WERI-Rb-1 (cell line): ENCODE measurements at regions not wholly inside any gene's neighbourhood (a gene's known extent, or its start where the extent isn't known, plus 50 kb on each side); places are given as distances from the start of the nearest gene placed in this dataset.

Experiments used
- DNase-seq: peaks from one replicate; pipeline ENCODE4 v3.0.0-alpha.2; 2020
- H3K27ac ChIP-seq: fragments of 250-450 bp; sonication (Bioruptor Pico); 2 replicates; pipeline ENCODE4 v1.5.1; 2020; ENCODE audit warnings: mild to moderate bottlenecking, moderate library complexity
- H3K27me3 ChIP-seq: fragments of 250-450 bp; sonication (Bioruptor Pico); 2 replicates; pipeline ENCODE4 v1.5.1; 2021; ENCODE audit warnings: mild to moderate bottlenecking, low read depth, moderate library complexity; ENCODE audit not compliant: insufficient read depth, severe bottlenecking
- H3K36me3 ChIP-seq: fragments of 250-450 bp; sonication (Bioruptor Pico); 2 replicates; pipeline ENCODE4 v1.5.1; 2020; ENCODE audit warnings: mild to moderate bottlenecking, moderate library complexity
- H3K4me3 ChIP-seq: 2 replicates; pipeline ENCODE4 v1.5.1; 2011; ENCODE audit warnings: low read depth, mild to moderate bottlenecking, control low read depth, low read length
- H3K9me3 ChIP-seq: fragments of 250-450 bp; sonication (Bioruptor Pico); 2 replicates; pipeline ENCODE4 v1.5.1; 2021; ENCODE audit warnings: mild to moderate bottlenecking, moderate library complexity; ENCODE audit not compliant: severe bottlenecking
- CTCF ChIP-seq: IDR thresholded peaks from 2 replicates; pipeline ENCODE4 v1.5.1; 2011; ENCODE audit warnings: low read depth, mild to moderate bottlenecking, control low read depth, inconsistent platforms, low read length

- no peak for DNase-seq
- no peaks in the 10 kb centered on the region for H3K36me3 ChIP-seq
- H3K9me3 ChIP-seq: no peaks in the 10 kb centered on the region
- H3K4me3 ChIP-seq: no peak overlapping the region
- H3K27me3 ChIP-seq: no peaks in the 10 kb centered on the region
- no peak overlapping the region for H3K27ac ChIP-seq
- TF ChIP-seq CTCF: no peak
Observed at GRCh38 chr9:16282718-16283117, 587.8 kb downstream of the BNC2 start.

- H3K9me3 ChIP-seq: no peaks in the 10 kb centered on the region
- no peak overlapping the region for H3K4me3 ChIP-seq
- H3K36me3 ChIP-seq: no peaks in the 10 kb centered on the region
- no peak overlapping the region for H3K27ac ChIP-seq
- no peaks in the 10 kb centered on the region for H3K27me3 ChIP-seq
- no peak for TF ChIP-seq CTCF
- no peak for DNase-seq
Observed at GRCh38 chr9:16286160-16286559, 584.3 kb downstream of the BNC2 start.

GRCh38 chr9:16289639-16290038, 580.8 kb downstream of the BNC2 start:
- DNase-seq: no peak
- Histone ChIP-seq H3K4me3 (no peak overlapping the region), H3K27me3 (no peaks in the 10 kb centered on the region), H3K36me3 (no peaks in the 10 kb centered on the region), H3K9me3 (no peaks in the 10 kb centered on the region), H3K27ac (no peak overlapping the region)
- no peak for TF ChIP-seq CTCF

GRCh38 chr9:16290169-16290568, 580.3 kb downstream of the BNC2 start:
- no peak for TF ChIP-seq CTCF
- DNase-seq: no peak
- Histone ChIP-seq H3K27ac (no peak overlapping the region), H3K9me3 (no peaks in the 10 kb centered on the region), H3K27me3 (no peaks in the 10 kb centered on the region), H3K36me3 (no peaks in the 10 kb centered on the region), H3K4me3 (no peak overlapping the region)

- H3K36me3 ChIP-seq: no peaks in the 10 kb centered on the region
Observed at GRCh38 chr9:16291921-16292320, 578.5 kb downstream of the BNC2 start.

More at GRCh38 chr9:16291921-16292320, 578.5 kb downstream of the BNC2 start:
- no peak overlapping the region for H3K27ac ChIP-seq
- no peaks in the 10 kb centered on the region for H3K27me3 ChIP-seq
- H3K4me3 ChIP-seq: no peak overlapping the region
- no peak for DNase-seq
- TF ChIP-seq CTCF: no peak
- H3K9me3 ChIP-seq: no peaks in the 10 kb centered on the region
